ENCODE measurements at regions not wholly inside any gene's neighbourhood (a gene's known extent, or its start where the extent isn't known, plus 50 kb on each side); places are given as distances from the start of the nearest gene placed in this dataset.

DNA sequence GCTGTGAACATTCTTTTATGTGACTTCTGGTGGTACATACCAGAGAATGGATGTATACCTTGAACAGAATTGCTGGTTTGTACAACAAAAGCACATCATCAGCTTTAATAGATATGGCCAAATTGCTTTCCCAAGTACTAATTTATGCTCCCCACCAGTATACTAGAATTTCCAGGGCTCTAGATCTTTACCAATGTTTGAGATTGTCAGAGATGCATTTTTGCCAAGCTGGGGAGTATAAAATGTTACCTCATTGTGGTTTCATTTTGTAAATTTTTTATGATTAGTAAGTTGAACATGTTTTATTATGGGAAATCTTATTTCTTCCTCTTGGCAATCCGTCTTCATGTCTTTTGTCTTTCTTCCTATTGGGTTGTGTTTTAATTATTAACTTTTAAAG lies 179.9 kb upstream of the TMEM106B start:
- Histone ChIP-seq H3K9me2 (ENCODE audit: insufficient read depth, low read length) (no peaks in the 10 kb centered on the region), H3K27me3 (ENCODE audit: insufficient read depth, low read depth, low read length) (no peaks in the 10 kb centered on the region), H3K36me3 (ENCODE audit: insufficient read depth, low read length) (no peaks in the 10 kb centered on the region), H4K20me1 (ENCODE audit: insufficient read depth) (no peaks in the 10 kb centered on the region), H3K9ac (ENCODE audit: low read length) (no peak overlapping the region), H2AFZ (ENCODE audit: low read depth, low read length) (no peak overlapping the region), H3K4me3 (ENCODE audit: low read length) (no peak overlapping the region), H3F3A (ENCODE audit: insufficient read depth, low read length, poor library complexity, severe bottlenecking) (no peaks in the 10 kb centered on the region), H3K79me2 (replicated peaks; ENCODE audit: insufficient read depth, low read length) (no peaks in the 10 kb centered on the region), H3K4me2 (ENCODE audit: low read length) (no peak overlapping the region), H3K9me3 (ENCODE audit: low read length) (no peaks in the 10 kb centered on the region), H3K27ac (ENCODE audit: low read length) (no peak overlapping the region)
- TF ChIP-seq RAD21 (conservative IDR thresholded peaks at IDR 0.05) = no peak
- TF ChIP-seq, protein P1, sequence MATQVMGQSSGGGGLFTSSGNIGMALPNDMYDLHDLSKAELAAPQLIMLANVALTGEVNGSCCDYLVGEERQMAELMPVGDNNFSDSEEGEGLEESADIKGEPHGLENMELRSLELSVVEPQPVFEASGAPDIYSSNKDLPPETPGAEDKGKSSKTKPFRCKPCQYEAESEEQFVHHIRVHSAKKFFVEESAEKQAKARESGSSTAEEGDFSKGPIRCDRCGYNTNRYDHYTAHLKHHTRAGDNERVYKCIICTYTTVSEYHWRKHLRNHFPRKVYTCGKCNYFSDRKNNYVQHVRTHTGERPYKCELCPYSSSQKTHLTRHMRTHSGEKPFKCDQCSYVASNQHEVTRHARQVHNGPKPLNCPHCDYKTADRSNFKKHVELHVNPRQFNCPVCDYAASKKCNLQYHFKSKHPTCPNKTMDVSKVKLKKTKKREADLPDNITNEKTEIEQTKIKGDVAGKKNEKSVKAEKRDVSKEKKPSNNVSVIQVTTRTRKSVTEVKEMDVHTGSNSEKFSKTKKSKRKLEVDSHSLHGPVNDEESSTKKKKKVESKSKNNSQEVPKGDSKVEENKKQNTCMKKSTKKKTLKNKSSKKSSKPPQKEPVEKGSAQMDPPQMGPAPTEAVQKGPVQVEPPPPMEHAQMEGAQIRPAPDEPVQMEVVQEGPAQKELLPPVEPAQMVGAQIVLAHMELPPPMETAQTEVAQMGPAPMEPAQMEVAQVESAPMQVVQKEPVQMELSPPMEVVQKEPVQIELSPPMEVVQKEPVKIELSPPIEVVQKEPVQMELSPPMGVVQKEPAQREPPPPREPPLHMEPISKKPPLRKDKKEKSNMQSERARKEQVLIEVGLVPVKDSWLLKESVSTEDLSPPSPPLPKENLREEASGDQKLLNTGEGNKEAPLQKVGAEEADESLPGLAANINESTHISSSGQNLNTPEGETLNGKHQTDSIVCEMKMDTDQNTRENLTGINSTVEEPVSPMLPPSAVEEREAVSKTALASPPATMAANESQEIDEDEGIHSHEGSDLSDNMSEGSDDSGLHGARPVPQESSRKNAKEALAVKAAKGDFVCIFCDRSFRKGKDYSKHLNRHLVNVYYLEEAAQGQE (IDR thresholded peaks at IDR 0.05; ENCODE audit: borderline replicate concordance) = no peak
- TF ChIP-seq TAF1 (IDR thresholded peaks at IDR 0.05; ENCODE audit: low read depth) = no peak
- no peak for TF ChIP-seq POLR2AphosphoS5 (IDR thresholded peaks at IDR 0.05)
- no peak for TF ChIP-seq EP300 (conservative IDR thresholded peaks at IDR 0.05; ENCODE audit: poor library complexity, severe bottlenecking)
- no peak for TF ChIP-seq EZH2 (IDR thresholded peaks at IDR 0.05; ENCODE audit: borderline replicate concordance, insufficient read depth, low read length, poor library complexity, severe bottlenecking)
- TF ChIP-seq, protein P2, sequence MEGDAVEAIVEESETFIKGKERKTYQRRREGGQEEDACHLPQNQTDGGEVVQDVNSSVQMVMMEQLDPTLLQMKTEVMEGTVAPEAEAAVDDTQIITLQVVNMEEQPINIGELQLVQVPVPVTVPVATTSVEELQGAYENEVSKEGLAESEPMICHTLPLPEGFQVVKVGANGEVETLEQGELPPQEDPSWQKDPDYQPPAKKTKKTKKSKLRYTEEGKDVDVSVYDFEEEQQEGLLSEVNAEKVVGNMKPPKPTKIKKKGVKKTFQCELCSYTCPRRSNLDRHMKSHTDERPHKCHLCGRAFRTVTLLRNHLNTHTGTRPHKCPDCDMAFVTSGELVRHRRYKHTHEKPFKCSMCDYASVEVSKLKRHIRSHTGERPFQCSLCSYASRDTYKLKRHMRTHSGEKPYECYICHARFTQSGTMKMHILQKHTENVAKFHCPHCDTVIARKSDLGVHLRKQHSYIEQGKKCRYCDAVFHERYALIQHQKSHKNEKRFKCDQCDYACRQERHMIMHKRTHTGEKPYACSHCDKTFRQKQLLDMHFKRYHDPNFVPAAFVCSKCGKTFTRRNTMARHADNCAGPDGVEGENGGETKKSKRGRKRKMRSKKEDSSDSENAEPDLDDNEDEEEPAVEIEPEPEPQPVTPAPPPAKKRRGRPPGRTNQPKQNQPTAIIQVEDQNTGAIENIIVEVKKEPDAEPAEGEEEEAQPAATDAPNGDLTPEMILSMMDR (IDR thresholded peaks at IDR 0.05; ENCODE audit: poor library complexity, severe bottlenecking) = no peak
- no peak for TF ChIP-seq MXI1 (conservative IDR thresholded peaks at IDR 0.05; ENCODE audit: poor library complexity, severe bottlenecking)
- TF ChIP-seq SMC3 (conservative IDR thresholded peaks at IDR 0.05; ENCODE audit: poor library complexity) = no peak

DNA sequence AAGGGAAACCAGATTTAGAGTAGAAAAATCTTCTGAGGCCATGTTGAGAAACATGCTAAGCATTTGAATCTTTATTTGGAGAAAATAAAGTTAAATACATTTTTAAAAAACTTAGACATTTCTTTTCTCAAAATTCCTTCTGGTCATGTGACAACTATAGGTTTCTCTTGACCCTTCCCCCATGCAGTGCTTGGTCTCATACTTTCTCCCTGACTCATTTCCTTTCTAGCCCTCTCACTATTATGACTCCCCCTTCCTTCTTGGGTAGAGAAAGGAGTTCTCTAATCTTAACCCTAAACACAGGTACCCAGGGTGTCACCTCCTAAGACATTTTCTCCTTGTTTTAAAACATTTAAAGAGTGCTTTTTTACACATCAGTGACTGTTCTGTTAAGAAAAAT lies 179.5 kb upstream of the TMEM106B start:
- H4K20me1 ChIP-seq (ENCODE audit: insufficient read depth) = no peaks in the 10 kb centered on the region
- no peaks in the 10 kb centered on the region for H3K27me3 ChIP-seq (ENCODE audit: insufficient read depth, low read depth, low read length)
- H3K9me2 ChIP-seq (ENCODE audit: insufficient read depth, low read length) = no peaks in the 10 kb centered on the region
- no peak overlapping the region for H2AFZ ChIP-seq (ENCODE audit: low read depth, low read length)
- H3K36me3 ChIP-seq (ENCODE audit: insufficient read depth, low read length) = no peaks in the 10 kb centered on the region
- H3F3A ChIP-seq (ENCODE audit: insufficient read depth, low read length, poor library complexity, severe bottlenecking) = no peaks in the 10 kb centered on the region
- H3K4me2 ChIP-seq (ENCODE audit: low read length) = no peak overlapping the region
- no peaks in the 10 kb centered on the region for H3K9me3 ChIP-seq (ENCODE audit: low read length)
- H3K4me3 ChIP-seq (ENCODE audit: low read length) = no peak overlapping the region
- no peak overlapping the region for H3K9ac ChIP-seq (ENCODE audit: low read length)
- H3K27ac ChIP-seq (ENCODE audit: low read length) = no peak overlapping the region
- no peak for TF ChIP-seq EZH2 (IDR thresholded peaks at IDR 0.05; ENCODE audit: borderline replicate concordance, insufficient read depth, low read length, poor library complexity, severe bottlenecking)
- H3K79me2 ChIP-seq (replicated peaks; ENCODE audit: insufficient read depth, low read length) = no peaks in the 10 kb centered on the region

DNA sequence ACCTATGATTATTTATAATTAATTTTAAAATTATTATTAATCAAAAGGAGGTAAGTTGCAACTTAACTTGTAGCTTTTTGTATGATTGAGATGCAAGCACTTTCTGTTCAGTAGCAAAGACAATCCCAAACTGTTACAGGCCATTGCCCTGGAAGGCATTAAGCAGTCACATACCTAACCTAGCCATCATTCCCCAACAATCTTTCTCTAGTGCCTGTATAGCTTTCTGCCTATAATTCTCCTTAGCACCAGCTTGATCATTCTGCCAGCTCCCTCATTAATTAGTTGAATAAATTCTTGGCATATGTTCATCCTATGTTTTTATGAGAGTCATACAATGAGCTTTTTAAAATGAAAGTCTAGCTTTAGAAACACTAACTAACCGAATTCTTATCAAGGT lies 178.9 kb upstream of the TMEM106B start:
- Histone ChIP-seq H3K27ac (ENCODE audit: low read length) (no peak overlapping the region), H3K9ac (ENCODE audit: low read length) (no peak overlapping the region), H2AFZ (ENCODE audit: low read depth, low read length) (no peak overlapping the region), H4K20me1 (ENCODE audit: insufficient read depth) (no peaks in the 10 kb centered on the region), H3K27me3 (ENCODE audit: insufficient read depth, low read depth, low read length) (no peaks in the 10 kb centered on the region), H3K9me3 (ENCODE audit: low read length) (no peaks in the 10 kb centered on the region), H3F3A (ENCODE audit: insufficient read depth, low read length, poor library complexity, severe bottlenecking) (no peaks in the 10 kb centered on the region), H3K4me2 (ENCODE audit: low read length) (no peak overlapping the region), H3K9me2 (ENCODE audit: insufficient read depth, low read length) (no peaks in the 10 kb centered on the region), H3K79me2 (replicated peaks; ENCODE audit: insufficient read depth, low read length) (no peaks in the 10 kb centered on the region), H3K4me3 (ENCODE audit: low read length) (no peak overlapping the region), H3K36me3 (ENCODE audit: insufficient read depth, low read length) (no peaks in the 10 kb centered on the region)
- TF ChIP-seq RAD21 (conservative IDR thresholded peaks at IDR 0.05) = no peak
- no peak for TF ChIP-seq EZH2 (IDR thresholded peaks at IDR 0.05; ENCODE audit: borderline replicate concordance, insufficient read depth, low read length, poor library complexity, severe bottlenecking)
- TF ChIP-seq TAF1 (IDR thresholded peaks at IDR 0.05; ENCODE audit: low read depth) = no peak
- TF ChIP-seq, protein P1 (IDR thresholded peaks at IDR 0.05; ENCODE audit: borderline replicate concordance) = no peak
- no peak for TF ChIP-seq POLR2AphosphoS5 (IDR thresholded peaks at IDR 0.05)
- TF ChIP-seq, protein P2 (IDR thresholded peaks at IDR 0.05; ENCODE audit: poor library complexity, severe bottlenecking) = no peak
- no peak for TF ChIP-seq EP300 (conservative IDR thresholded peaks at IDR 0.05; ENCODE audit: poor library complexity, severe bottlenecking)
